ENCODE measurements at regions not wholly inside any gene's neighbourhood (a gene's known extent, or its start where the extent isn't known, plus 50 kb on each side); places are given as distances from the start of the nearest gene placed in this dataset.
"Not testable (repeated sequence)": the region's sequence is repeated elsewhere in the genome, so short reads cannot be mapped to it uniquely, and the experiment has no call there.

DNA sequence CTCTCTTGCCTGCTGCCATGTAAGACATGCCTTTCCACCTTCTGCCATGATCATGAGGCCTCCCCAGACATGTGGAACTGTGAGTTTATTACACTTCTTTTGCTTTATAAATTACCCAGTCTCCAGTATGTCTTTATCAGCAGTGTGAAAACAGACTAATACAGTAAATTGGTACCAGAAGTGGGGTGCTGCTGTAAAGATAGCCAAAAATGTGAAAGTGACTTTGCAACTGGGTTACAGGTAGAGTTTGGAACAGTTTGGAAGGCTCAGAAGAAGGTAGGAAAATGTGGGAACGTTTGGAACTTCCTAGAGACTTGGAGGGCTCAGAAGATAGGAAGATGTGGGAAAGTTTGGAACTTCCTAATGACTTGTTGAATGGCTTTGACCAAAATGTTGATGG, 209.1 kb downstream of the HDGFL1 start:
- not testable (repeated sequence) for ATAC-seq

DNA sequence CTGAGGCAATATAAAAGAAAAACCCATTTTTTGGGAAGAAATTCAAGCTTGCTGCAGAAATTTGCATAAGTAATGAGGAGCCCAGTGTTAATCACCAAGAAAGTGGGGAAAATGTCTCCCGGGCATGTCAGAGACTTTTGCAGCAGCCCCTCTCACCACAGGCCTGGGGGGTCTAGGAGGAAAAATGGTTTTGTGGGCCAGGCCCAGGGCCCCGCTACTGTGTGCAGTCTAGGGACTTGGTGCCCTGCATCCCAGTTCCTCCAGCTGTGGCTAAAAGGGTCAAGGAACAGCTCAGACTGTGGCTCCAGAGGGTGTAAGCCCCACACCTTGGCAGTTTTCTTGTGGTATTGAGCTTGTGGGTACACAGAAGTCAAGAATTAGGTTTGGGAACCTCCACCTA, 209.7 kb downstream of the HDGFL1 start:
- Histone ChIP-seq H3K4me1 (ENCODE audit: control insufficient read depth, insufficient read depth, low read length) (no peaks in the 10 kb centered on the region), H3K9me3 (ENCODE audit: control insufficient read depth, low read length) (no peaks in the 10 kb centered on the region), H3K27ac (ENCODE audit: low read length) (no peak overlapping the region), H3K4me3 (ENCODE audit: low read length) (no peak overlapping the region), H3K27me3 (ENCODE audit: control insufficient read depth, insufficient read depth) (no peaks in the 10 kb centered on the region)
- DNase-seq = no peak
- ATAC-seq = no peak
- 95% methylated on average over 2 of the region's 2 CpGs for WGBS
- intact Hi-C loops (cut with DNase I) = no loop called here

More for the DNA sequence above, 209.1 kb downstream of the HDGFL1 start:
- 39% methylated on average over 1 of the region's 1 CpG for WGBS
- H3K4me1 ChIP-seq (ENCODE audit: control insufficient read depth, insufficient read depth, low read length); H3K27me3 ChIP-seq (ENCODE audit: control insufficient read depth, insufficient read depth); H3K27ac ChIP-seq (ENCODE audit: low read length); intact Hi-C loops (cut with DNase I); H3K9me3 ChIP-seq (ENCODE audit: control insufficient read depth, low read length); H3K4me3 ChIP-seq (ENCODE audit: low read length); DNase-seq: not testable (repeated sequence)

DNA sequence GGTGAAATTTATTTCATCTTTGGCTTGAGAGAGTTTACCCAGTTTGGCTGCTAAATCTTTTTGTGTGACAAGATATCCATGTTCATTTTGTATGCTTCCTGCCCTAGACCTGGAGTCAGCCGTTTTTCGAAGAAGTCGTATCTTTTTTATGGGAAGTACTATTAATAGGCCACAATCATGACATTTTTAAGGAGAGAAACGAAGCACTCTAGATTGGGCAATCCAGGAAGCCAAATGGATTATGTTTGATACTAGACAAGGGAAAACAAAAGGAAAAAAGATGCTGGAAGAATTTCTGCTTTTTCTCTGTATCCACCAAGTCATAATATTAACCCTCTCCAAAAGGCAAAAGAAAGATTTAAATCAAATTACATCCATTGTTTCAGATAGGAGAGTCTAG, 214.6 kb downstream of the HDGFL1 start:
- H3K4me3 ChIP-seq (ENCODE audit: low read length) = no peak overlapping the region
- no peak overlapping the region for H3K27ac ChIP-seq (ENCODE audit: low read length)
- DNase-seq = no peak
- peaks cover 2% of the 10 kb centered on the region for H3K4me1 ChIP-seq (ENCODE audit: control insufficient read depth, insufficient read depth, low read length)
- no peaks in the 10 kb centered on the region for H3K9me3 ChIP-seq (ENCODE audit: control insufficient read depth, low read length)
- no peak for ATAC-seq
- WGBS = 15% methylated on average over 4 of the region's 4 CpGs
- H3K27me3 ChIP-seq (ENCODE audit: control insufficient read depth, insufficient read depth) = no peaks in the 10 kb centered on the region
- intact Hi-C loops (cut with DNase I) = no loop called here

DNA sequence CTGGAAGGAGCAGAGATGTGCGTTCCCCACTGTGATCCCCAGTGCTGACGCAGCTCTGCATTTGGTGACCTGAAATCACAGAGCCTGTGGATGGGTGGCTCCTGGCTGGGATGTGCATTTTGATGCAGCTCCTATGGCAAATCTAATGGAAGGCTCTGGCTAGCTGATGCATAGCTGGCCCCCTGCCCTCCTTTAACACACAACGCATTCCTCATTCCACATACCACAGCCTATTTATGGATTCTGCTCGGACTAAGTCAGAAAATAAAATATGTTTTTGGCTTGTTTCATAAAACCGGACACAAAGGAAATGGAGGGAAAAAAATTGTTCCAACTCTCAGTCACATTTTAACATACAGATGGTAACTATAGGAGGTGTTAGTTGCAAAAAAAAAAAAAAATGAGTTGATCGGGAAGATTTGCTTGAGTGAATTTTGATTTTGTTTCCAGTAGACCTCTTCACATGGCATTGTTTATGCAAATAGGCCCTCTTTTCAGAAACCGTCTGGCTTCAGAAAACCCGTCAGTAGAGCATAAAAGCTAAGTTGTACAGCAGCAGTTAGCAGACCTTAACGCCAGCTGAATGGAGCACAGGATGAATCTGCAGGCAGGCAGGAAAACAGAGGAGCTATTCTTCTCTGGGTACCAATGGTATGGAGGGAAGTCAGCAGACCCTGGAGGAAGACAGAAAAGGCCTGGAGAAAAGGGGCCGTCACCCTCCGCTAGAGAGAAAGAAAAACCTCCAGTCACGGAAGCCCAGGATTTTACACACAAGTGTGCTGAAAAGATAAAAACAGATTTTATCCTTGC, 215.4 kb downstream of the HDGFL1 start:
- 51% methylated on average over 12 of the region's 12 CpGs for WGBS
- H3K27ac ChIP-seq (ENCODE audit: low read length) = no peak overlapping the region
- no peaks in the 10 kb centered on the region for H3K9me3 ChIP-seq (ENCODE audit: control insufficient read depth, low read length)
- intact Hi-C loops (cut with DNase I) = no loop called here
- no peak for DNase-seq
- H3K27me3 ChIP-seq (ENCODE audit: control insufficient read depth, insufficient read depth) = no peaks in the 10 kb centered on the region
- peaks cover 2% of the 10 kb centered on the region for H3K4me1 ChIP-seq (ENCODE audit: control insufficient read depth, insufficient read depth, low read length)
- ATAC-seq = no peak
- H3K4me3 ChIP-seq (ENCODE audit: low read length) = no peak overlapping the region

DNA sequence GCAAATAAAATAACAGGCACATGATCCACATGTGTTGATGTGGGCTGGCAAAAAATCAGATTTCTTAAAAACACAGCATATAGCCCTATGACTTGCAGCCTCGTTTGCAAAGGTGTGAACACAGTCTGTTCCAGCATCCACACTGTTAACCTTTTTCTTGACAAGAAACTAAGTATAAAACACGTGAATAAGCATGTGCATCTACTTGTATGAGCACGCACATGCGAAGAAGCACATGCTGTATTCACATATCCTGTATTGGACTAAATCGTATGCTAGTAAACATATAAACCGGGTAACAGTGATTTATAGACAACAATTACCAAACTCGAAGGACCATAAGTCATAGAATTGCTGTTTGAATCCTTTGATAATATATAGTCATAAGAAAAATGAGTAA, 218.7 kb downstream of the HDGFL1 start:
- Histone ChIP-seq H3K9me3 (ENCODE audit: control insufficient read depth, low read length) (no peaks in the 10 kb centered on the region), H3K4me1 (ENCODE audit: control insufficient read depth, insufficient read depth, low read length) (peaks cover 2% of the 10 kb centered on the region), H3K27me3 (ENCODE audit: control insufficient read depth, insufficient read depth) (no peaks in the 10 kb centered on the region), H3K27ac (ENCODE audit: low read length) (no peak overlapping the region), H3K4me3 (ENCODE audit: low read length) (no peak overlapping the region)
- DNase-seq = no peak
- WGBS = 91% methylated on average over 7 of the region's 7 CpGs
- intact Hi-C loops (cut with DNase I) = no loop called here
- no peak for ATAC-seq

DNA sequence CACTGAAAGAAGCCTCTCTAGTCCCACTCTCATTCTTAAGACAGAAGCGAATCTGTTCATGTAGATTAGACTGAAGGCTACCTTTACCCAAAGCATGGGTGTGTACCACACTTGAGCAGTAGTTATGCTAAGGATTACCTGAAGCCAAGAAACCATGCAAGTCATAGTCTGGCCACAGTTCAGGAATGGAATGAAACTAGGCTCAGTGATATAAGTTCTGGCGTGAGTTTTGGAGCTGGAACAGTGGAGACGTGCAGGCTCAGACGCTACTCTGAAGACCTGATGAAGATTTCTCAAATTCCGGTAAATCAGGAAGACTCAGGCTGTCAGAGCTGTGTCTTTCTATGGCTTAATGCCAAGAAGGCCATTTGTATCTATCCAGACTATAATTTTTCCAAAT, 219.9 kb downstream of the HDGFL1 start:
- H3K27ac ChIP-seq (ENCODE audit: low read length) = no peak overlapping the region
- no peak for DNase-seq
- no peaks in the 10 kb centered on the region for H3K27me3 ChIP-seq (ENCODE audit: control insufficient read depth, insufficient read depth)
- intact Hi-C loops (cut with DNase I) = no loop called here
- H3K4me3 ChIP-seq (ENCODE audit: low read length) = no peak overlapping the region
- H3K4me1 ChIP-seq (ENCODE audit: control insufficient read depth, insufficient read depth, low read length) = peaks cover 2% of the 10 kb centered on the region
- no peaks in the 10 kb centered on the region for H3K9me3 ChIP-seq (ENCODE audit: control insufficient read depth, low read length)
- ATAC-seq = no peak
- 77% methylated on average over 5 of the region's 5 CpGs for WGBS

DNA sequence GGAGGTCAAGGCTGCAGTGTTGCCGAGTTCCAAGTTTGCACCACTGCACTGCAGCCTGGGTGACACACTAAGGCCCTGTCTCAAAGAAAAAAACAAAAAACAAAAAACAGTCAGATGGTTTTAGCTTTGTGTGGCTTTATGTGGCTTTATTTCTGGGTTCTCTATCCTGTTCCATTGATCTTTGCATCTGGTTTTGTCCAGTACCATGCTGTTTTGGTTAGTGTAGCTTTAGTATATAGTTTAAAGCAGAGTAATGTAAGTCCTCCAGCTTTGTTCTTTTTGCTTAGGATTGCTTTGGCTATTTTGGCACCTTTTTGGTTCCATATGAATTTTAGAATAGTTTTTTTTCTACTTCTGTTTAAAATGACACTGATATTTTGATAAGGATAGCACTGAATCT, 225.5 kb downstream of the HDGFL1 start:
- WGBS = 96% methylated on average over 1 of the region's 1 CpG

DNA sequence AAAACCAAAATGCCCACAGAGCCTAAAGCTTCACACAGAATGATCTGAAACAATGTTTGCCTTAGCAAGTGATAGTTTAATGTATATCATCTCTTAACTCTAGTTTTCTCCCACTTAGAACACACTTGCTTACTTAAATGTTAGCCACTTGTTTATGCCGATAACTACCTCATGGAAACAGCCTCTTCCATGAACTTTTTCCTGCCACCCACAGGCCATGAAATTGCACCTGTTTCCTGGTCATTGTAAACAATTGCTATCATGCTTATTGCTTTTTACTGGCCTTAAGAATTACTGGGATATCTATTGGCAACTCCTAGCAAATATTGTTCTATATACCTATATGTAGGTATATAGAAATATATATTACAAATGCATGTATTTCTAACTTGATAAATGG, 231.1 kb downstream of the HDGFL1 start:
- H3K4me3 ChIP-seq (ENCODE audit: low read length) = no peak overlapping the region
- ATAC-seq (no peak), DNase-seq (no peak)
- WGBS = 74% methylated on average over 1 of the region's 1 CpG
- no peaks in the 10 kb centered on the region for H3K9me3 ChIP-seq (ENCODE audit: control insufficient read depth, low read length)
- H3K4me1 ChIP-seq (ENCODE audit: control insufficient read depth, insufficient read depth, low read length) = no peaks in the 10 kb centered on the region
- no peaks in the 10 kb centered on the region for H3K27me3 ChIP-seq (ENCODE audit: control insufficient read depth, insufficient read depth)
- no peak overlapping the region for H3K27ac ChIP-seq (ENCODE audit: low read length)
- intact Hi-C loops (cut with DNase I) = no loop called here

More for the DNA sequence above, 225.5 kb downstream of the HDGFL1 start:
- Histone ChIP-seq H3K4me3 (ENCODE audit: low read length) (no peak overlapping the region), H3K27me3 (ENCODE audit: control insufficient read depth, insufficient read depth) (no peaks in the 10 kb centered on the region), H3K9me3 (ENCODE audit: control insufficient read depth, low read length) (no peaks in the 10 kb centered on the region), H3K27ac (ENCODE audit: low read length) (no peak overlapping the region), H3K4me1 (ENCODE audit: control insufficient read depth, insufficient read depth, low read length) (no peaks in the 10 kb centered on the region)
- intact Hi-C loops (cut with DNase I) = no loop called here
- DNase-seq = no peak
- no peak for ATAC-seq

DNA sequence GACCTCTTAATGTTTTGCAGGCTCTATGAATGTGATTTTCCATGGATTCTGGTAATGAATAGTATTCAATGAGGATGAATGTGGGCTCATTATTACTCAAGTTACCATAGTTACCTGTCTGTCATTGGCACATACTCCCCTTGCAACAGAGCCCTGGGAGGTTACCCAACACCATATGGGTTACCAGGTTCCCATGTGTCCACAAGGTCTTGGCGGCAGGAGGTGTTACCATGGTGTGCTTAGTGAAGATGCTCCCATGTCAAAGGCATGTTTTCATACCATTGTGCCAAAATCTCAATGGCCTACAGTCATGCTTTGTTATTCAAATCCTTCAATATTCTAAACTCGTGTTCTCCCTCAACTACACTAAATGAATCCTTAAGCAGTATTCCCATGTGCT, 232.5 kb downstream of the HDGFL1 start:
- ATAC-seq (no peak), DNase-seq (no peak)
- Histone ChIP-seq H3K4me3 (ENCODE audit: low read length) (no peak overlapping the region), H3K27me3 (ENCODE audit: control insufficient read depth, insufficient read depth) (no peaks in the 10 kb centered on the region), H3K4me1 (ENCODE audit: control insufficient read depth, insufficient read depth, low read length) (no peaks in the 10 kb centered on the region), H3K27ac (ENCODE audit: low read length) (no peak overlapping the region), H3K9me3 (ENCODE audit: control insufficient read depth, low read length) (no peaks in the 10 kb centered on the region)
- intact Hi-C loops (cut with DNase I) = no loop called here
- WGBS = 95% methylated on average over 2 of the region's 2 CpGs

DNA sequence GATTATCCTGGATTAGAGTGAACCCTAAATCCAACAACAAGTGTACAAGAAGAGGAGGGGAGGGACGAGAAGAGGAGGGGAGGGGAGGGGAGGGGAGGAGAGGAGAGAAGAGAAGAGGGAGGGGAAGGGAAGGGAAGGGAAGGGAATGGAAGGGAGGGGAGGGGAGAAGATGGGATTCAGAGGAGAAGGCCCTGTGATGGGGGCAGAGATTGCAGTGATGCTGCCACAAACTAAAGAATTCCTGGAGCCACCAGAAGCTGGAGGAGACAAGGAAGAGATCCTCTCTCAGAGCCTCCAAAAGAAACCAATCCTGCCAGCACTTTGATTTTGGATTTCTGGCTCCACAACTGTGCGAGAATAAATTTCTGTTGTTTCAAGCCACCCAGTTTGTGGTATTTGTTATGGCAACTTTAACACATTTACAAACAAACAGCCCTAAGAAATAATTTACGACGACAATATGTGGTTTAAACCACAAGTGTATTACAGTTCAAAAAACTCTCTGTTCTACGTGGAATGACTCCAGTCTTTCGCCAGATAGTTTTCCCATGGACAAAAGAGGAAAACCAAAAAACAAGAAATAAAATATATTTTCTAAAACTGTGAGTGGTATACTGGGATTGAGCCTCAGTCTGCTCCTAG, 235.4 kb downstream of the HDGFL1 start:
- H3K9me3 ChIP-seq (ENCODE audit: control insufficient read depth, low read length) = no peaks in the 10 kb centered on the region
- no peaks in the 10 kb centered on the region for H3K27me3 ChIP-seq (ENCODE audit: control insufficient read depth, insufficient read depth)
- 84% methylated on average over 6 of the region's 6 CpGs for WGBS
- no peak for DNase-seq
- no peaks in the 10 kb centered on the region for H3K4me1 ChIP-seq (ENCODE audit: control insufficient read depth, insufficient read depth, low read length)
- H3K27ac ChIP-seq (ENCODE audit: low read length) = no peak overlapping the region
- H3K4me3 ChIP-seq (ENCODE audit: low read length) = no peak overlapping the region
- intact Hi-C loops (cut with DNase I) = no loop called here
- ATAC-seq = no peak

DNA sequence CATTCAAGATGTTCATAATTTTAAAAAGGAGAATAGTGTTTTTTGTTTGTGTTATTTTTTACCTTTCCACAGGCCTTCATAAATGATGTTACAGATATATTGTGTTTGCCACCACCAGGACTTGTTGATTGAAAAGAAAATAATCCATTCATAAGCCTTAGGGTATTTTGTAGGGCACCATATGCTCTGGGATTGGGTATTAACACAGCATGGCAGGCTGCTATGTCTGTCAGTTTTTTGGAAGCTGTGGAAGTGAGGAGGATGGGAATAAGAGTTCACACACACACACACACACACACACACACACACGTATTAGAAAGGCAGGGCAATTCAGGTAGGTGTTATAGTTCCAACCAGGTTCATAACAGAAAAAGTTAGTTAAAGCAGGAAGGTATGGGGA, 237.9 kb downstream of the HDGFL1 start:
- Histone ChIP-seq H3K9me3 (ENCODE audit: control insufficient read depth, low read length) (no peaks in the 10 kb centered on the region), H3K27me3 (ENCODE audit: control insufficient read depth, insufficient read depth) (no peaks in the 10 kb centered on the region), H3K4me1 (ENCODE audit: control insufficient read depth, insufficient read depth, low read length) (no peaks in the 10 kb centered on the region), H3K4me3 (ENCODE audit: low read length) (no peak overlapping the region), H3K27ac (ENCODE audit: low read length) (no peak overlapping the region)
- intact Hi-C loops (cut with DNase I) = no loop called here
- 80% methylated on average over 1 of the region's 1 CpG for WGBS
- DNase-seq = no peak
- ATAC-seq = no peak

Data from right cardiac atrium (tissue), 5 donors.